ENCODE measurements at regions not wholly inside any gene's neighbourhood (a gene's known extent, or its start where the extent isn't known, plus 50 kb on each side); places are given as distances from the start of the nearest gene placed in this dataset.

DNA sequence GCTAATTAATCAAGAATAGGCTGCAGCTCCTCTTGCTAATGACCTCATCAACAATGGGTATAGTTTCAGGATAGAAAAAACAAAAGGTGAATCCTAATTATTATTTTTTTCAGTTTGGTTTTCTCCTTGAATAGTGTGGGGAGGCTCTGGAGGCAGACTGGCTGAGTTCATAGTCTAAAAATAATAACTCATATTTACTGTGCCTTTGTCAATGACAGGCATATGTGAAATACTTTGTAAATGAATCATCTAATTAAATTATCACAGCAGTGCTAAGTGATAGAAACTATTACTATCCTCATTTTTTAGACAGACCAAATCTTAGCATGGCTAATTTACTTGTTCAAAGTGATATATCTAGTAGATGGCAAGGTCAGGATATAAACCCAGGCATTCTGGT lies 1261.0 kb upstream of the SLC10A2 start:
- ChIA-PET RAD21 (ENCODE audit: low non-redundant PET in 1 of 2, low total read pairs in 2 of 2, uncharacterized antibody in 2 of 2, unreplicated experiment in 2 of 2) (no interaction called here), POLR2A (no interaction called here), CTCF (no interaction called here)
- H3K4me1 ChIP-seq (ENCODE audit: control insufficient read depth in 1 of 2, insufficient read depth in 2 of 2, low read length in 2 of 2): peaks cover 3 to 5% of the 10 kb centered on the region in 2 experiments
- no peaks in the 10 kb centered on the region for H3K79me2 ChIP-seq (ENCODE audit: insufficient read depth, low read length)
- H3K27me3 ChIP-seq (ENCODE audit: insufficient read depth, low read length): no peaks in the 10 kb centered on the region
- H4K20me1 ChIP-seq (ENCODE audit: insufficient read depth): no peaks in the 10 kb centered on the region
- H2AFZ ChIP-seq (ENCODE audit: low read depth, low read length, poor library complexity, severe bottlenecking): no peak overlapping the region
- intact Hi-C loops (cut with micrococcal nuclease): no loop called here
- H3K9me2 ChIP-seq (ENCODE audit: insufficient read depth): no peaks in the 10 kb centered on the region
- no peaks in the 10 kb centered on the region for H3K36me3 ChIP-seq (ENCODE audit: control insufficient read depth in 1 of 2, insufficient read depth in 2 of 2, low read length in 2 of 2)
- peak overlapping the region; percentile 25; the same call in 1 of the 2 replicates for H3K4me2 ChIP-seq (ENCODE audit: low read length)
- no TSS peak for BruUV-seq (replicated peaks)
- no peak overlapping the region for H3K27ac ChIP-seq (ENCODE audit: low read depth, low read length)
- H3K4me3 ChIP-seq (replicated peaks in 1 of 2; ENCODE audit: low read depth in 1 of 2, low read length in 2 of 2): no peak overlapping the region
- H3K9me3 ChIP-seq (ENCODE audit: control insufficient read depth in 1 of 2, insufficient read depth in 1 of 2, low read depth in 1 of 2, low read length in 2 of 2): no peaks in the 10 kb centered on the region
- DNase-seq (ENCODE audit: low read depth, low spot score): no peak
- no peak for ATAC-seq
- H3K9ac ChIP-seq (ENCODE audit: low read length): no peak overlapping the region
- no peak for TF ChIP-seq ELF1 (IDR thresholded peaks at IDR 0.05; ENCODE audit: borderline replicate concordance, low read depth)
- no peak for TF ChIP-seq JUND (IDR thresholded peaks at IDR 0.05)
- no peak for TF ChIP-seq EZH2phosphoT487 (IDR thresholded peaks at IDR 0.05; ENCODE audit: borderline replicate concordance)
- TF ChIP-seq RAD21 (IDR thresholded peaks at IDR 0.05; ENCODE audit: low read depth): no peak
- no peak for TF ChIP-seq SRF (IDR thresholded peaks at IDR 0.05; ENCODE audit: low read depth)
- no peak for TF ChIP-seq CEBPB (IDR thresholded peaks at IDR 0.05; ENCODE audit: low read depth)
- no peak for TF ChIP-seq EZH2 (IDR thresholded peaks at IDR 0.05)
- no peak for TF ChIP-seq CTCF (IDR thresholded peaks at IDR 0.05 in 2 of 3, conservative IDR thresholded peaks at IDR 0.05 in 1 of 3; ENCODE audit: borderline replicate concordance in 1 of 3, insufficient read depth in 1 of 3, low read depth in 2 of 3, low read length in 2 of 3)
- no peak for TF ChIP-seq ZNF274 (IDR thresholded peaks at IDR 0.05; ENCODE audit: low read depth, low read length)
- no peak for TF ChIP-seq SP1 (IDR thresholded peaks at IDR 0.05; ENCODE audit: low read depth)
- TF ChIP-seq POLR2AphosphoS5 (IDR thresholded peaks at IDR 0.05; ENCODE audit: low read depth, low read length): no peak
- TF ChIP-seq EGR1 (IDR thresholded peaks at IDR 0.05; ENCODE audit: low read depth): no peak
- TF ChIP-seq, protein P1, sequence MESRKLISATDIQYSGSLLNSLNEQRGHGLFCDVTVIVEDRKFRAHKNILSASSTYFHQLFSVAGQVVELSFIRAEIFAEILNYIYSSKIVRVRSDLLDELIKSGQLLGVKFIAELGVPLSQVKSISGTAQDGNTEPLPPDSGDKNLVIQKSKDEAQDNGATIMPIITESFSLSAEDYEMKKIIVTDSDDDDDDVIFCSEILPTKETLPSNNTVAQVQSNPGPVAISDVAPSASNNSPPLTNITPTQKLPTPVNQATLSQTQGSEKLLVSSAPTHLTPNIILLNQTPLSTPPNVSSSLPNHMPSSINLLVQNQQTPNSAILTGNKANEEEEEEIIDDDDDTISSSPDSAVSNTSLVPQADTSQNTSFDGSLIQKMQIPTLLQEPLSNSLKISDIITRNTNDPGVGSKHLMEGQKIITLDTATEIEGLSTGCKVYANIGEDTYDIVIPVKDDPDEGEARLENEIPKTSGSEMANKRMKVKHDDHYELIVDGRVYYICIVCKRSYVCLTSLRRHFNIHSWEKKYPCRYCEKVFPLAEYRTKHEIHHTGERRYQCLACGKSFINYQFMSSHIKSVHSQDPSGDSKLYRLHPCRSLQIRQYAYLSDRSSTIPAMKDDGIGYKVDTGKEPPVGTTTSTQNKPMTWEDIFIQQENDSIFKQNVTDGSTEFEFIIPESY (IDR thresholded peaks at IDR 0.05; ENCODE audit: extremely low read depth, insufficient replicate concordance, low read length): no peak
- TF ChIP-seq FOSL1 (IDR thresholded peaks at IDR 0.05; ENCODE audit: low read depth): no peak
- no peak for TF ChIP-seq REST (IDR thresholded peaks at IDR 0.05; ENCODE audit: low read depth)
- TF ChIP-seq CBX3 (IDR thresholded peaks at IDR 0.05; ENCODE audit: low read depth): no peak
- no peak for TF ChIP-seq SIN3A (IDR thresholded peaks at IDR 0.05; ENCODE audit: low read depth)
- TF ChIP-seq ATF3 (IDR thresholded peaks at IDR 0.05): no peak
- TF ChIP-seq POLR2A (IDR thresholded peaks at IDR 0.05; ENCODE audit: borderline replicate concordance, extremely low read depth, insufficient read depth, insufficient read length): no peak
- no peak for TF ChIP-seq MAX (IDR thresholded peaks at IDR 0.05)

Measured in HCT116 (cell line).